ENCODE measurements at regions not wholly inside any gene's neighbourhood (a gene's known extent, or its start where the extent isn't known, plus 50 kb on each side); places are given as distances from the start of the nearest gene placed in this dataset.
A peak's percentile ranks its signal among the peaks of the same experiment; 100 is the strongest.

DNA sequence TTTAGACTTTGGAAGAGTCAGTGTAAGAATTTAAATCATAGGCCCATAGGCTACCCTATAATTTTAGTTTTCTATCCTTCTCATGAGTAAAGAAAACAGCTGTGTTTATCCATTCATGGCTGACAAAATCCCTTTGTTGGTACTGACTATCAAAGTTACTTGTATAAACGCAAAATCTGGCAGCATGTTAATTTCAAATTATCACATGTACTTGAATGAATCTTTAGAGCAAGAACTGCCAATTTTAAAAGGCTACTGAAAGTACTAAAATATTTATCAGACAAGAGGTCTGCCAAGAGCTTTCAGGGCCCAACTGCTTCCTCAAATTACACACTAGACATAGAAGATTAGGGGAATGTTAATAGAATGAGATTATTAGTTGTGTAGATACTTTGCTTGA, 66.6 kb downstream of the MYL12B start:
- Histone ChIP-seq H3K27me3 (ENCODE audit: control insufficient read depth in 3 of 3, insufficient read depth in 3 of 3, low read length in 2 of 3) (no peaks in the 10 kb centered on the region), H3K9ac (ENCODE audit: insufficient read depth in 1 of 2, low read length in 2 of 2) (no peak overlapping the region), H3K27ac (ENCODE audit: low read depth in 1 of 2, low read length in 1 of 2) (no peak overlapping the region), H3K4me3 (no peak overlapping the region), H3K4me1 (ENCODE audit: control insufficient read depth in 5 of 5, insufficient read depth in 5 of 5, low read length in 5 of 5) (no peaks in the 10 kb centered on the region), H3K36me3 (ENCODE audit: control insufficient read depth in 4 of 4, insufficient read depth in 4 of 4, low read length in 4 of 4) (no peaks in the 10 kb centered on the region), H3K9me3 (ENCODE audit: control insufficient read depth in 4 of 4, insufficient read depth in 3 of 4, low read length in 3 of 4) (no peaks in the 10 kb centered on the region)
- TF ChIP-seq CTCF (IDR thresholded peaks at IDR 0.05; ENCODE audit: control extremely low read depth, extremely low read depth): no peak
- WGBS, 2 donors: 72 to 88% methylated on average over 1 of the region's 1 CpG
- ATAC-seq (ENCODE audit: insufficient read depth, low FRiP score) (no peak), DNase-seq (peak in 2 of 3 donors; percentile 70 to 71)

DNA sequence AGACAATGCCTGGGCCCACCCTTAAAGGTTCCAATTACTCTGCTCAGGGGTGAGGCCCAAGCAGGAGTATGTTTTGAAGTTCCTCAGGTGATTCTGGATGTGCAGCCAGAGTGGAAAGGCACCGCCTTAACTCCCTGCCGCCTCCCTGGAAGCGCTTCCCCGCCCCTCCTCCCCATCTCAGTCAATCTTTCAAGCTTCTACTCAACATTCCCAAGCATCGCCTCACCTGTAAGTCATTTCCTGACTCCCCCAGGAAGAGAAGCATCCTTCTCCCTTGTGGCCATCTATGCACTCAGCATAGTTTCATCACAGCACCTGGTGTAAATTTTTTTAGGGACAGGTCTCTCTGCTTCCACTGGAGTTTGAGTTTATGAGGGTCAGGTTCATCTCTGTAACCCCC, 67.5 kb downstream of the MYL12B start:
- no peak for TF ChIP-seq CTCF (IDR thresholded peaks at IDR 0.05; ENCODE audit: control extremely low read depth, extremely low read depth)
- WGBS, 2 donors: 87 to 94% methylated on average over 5 of the region's 5 CpGs

GRCh38 chr18:3329872-3330271, 67.9 kb downstream of the MYL12B start:
- no peaks in the 10 kb centered on the region for H3K27me3 ChIP-seq (ENCODE audit: control insufficient read depth in 3 of 3, insufficient read depth in 3 of 3, low read length in 2 of 3)
- no peak overlapping the region for H3K4me3 ChIP-seq
- H3K36me3 ChIP-seq (ENCODE audit: control insufficient read depth in 4 of 4, insufficient read depth in 4 of 4, low read length in 4 of 4): no peaks in the 10 kb centered on the region
- H3K9ac ChIP-seq (ENCODE audit: insufficient read depth in 1 of 2, low read length in 2 of 2): no peak overlapping the region
- ATAC-seq (ENCODE audit: insufficient read depth, low FRiP score): no peak
- 94 to 97% methylated on average over 1 of the region's 1 CpG for WGBS, 2 donors
- no peaks in the 10 kb centered on the region for H3K9me3 ChIP-seq (ENCODE audit: control insufficient read depth in 4 of 4, insufficient read depth in 3 of 4, low read length in 3 of 4)
- H3K27ac ChIP-seq (ENCODE audit: low read depth in 1 of 2, low read length in 1 of 2): no peak overlapping the region
- DNase-seq: no peak
- no peak for TF ChIP-seq CTCF (IDR thresholded peaks at IDR 0.05; ENCODE audit: control extremely low read depth, extremely low read depth)
- H3K4me1 ChIP-seq (ENCODE audit: control insufficient read depth in 5 of 5, insufficient read depth in 5 of 5, low read length in 5 of 5): no peaks in the 10 kb centered on the region

More for the DNA sequence above, 67.5 kb downstream of the MYL12B start:
- no peak overlapping the region for H3K9ac ChIP-seq (ENCODE audit: insufficient read depth in 1 of 2, low read length in 2 of 2)
- H3K36me3 ChIP-seq (ENCODE audit: control insufficient read depth in 4 of 4, insufficient read depth in 4 of 4, low read length in 4 of 4): no peaks in the 10 kb centered on the region
- no peaks in the 10 kb centered on the region for H3K27me3 ChIP-seq (ENCODE audit: control insufficient read depth in 3 of 3, insufficient read depth in 3 of 3, low read length in 2 of 3)
- DNase-seq (no peak), ATAC-seq (ENCODE audit: insufficient read depth, low FRiP score) (no peak)
- no peak overlapping the region for H3K4me3 ChIP-seq
- H3K27ac ChIP-seq (ENCODE audit: low read depth in 1 of 2, low read length in 1 of 2): no peak overlapping the region
- H3K4me1 ChIP-seq (ENCODE audit: control insufficient read depth in 5 of 5, insufficient read depth in 5 of 5, low read length in 5 of 5): no peaks in the 10 kb centered on the region
- no peaks in the 10 kb centered on the region for H3K9me3 ChIP-seq (ENCODE audit: control insufficient read depth in 4 of 4, insufficient read depth in 3 of 4, low read length in 3 of 4)

DNA sequence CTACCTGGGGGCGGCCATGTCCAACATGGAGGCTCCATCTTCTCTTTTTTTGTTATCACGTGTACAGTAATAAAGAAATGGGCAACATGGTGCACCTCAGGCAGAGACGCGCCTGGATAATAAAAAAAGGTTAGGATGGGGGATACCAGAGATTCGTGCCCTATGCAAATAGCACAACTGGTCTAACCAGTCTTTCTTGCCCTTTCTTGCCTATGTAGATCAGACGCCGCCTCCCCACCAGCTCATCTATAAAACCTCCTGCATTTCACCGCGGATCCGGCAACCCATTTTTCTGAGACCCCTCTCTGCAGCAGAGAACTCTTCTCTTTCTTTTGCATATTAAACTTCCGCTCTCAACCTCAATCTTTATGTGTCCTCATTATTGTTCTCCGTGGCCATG, 68.7 kb downstream of the MYL12B start:
- no peaks in the 10 kb centered on the region for H3K9me3 ChIP-seq (ENCODE audit: control insufficient read depth in 4 of 4, insufficient read depth in 3 of 4, low read length in 3 of 4)
- no peak overlapping the region for H3K27ac ChIP-seq (ENCODE audit: low read depth in 1 of 2, low read length in 1 of 2)
- ATAC-seq (ENCODE audit: insufficient read depth, low FRiP score): no peak
- no peak overlapping the region for H3K9ac ChIP-seq (ENCODE audit: insufficient read depth in 1 of 2, low read length in 2 of 2)
- H3K27me3 ChIP-seq (ENCODE audit: control insufficient read depth in 3 of 3, insufficient read depth in 3 of 3, low read length in 2 of 3): no peaks in the 10 kb centered on the region
- no peaks in the 10 kb centered on the region for H3K36me3 ChIP-seq (ENCODE audit: control insufficient read depth in 4 of 4, insufficient read depth in 4 of 4, low read length in 4 of 4)
- WGBS, 2 donors: 87 to 88% methylated on average over 12 of the region's 12 CpGs
- TF ChIP-seq CTCF (IDR thresholded peaks at IDR 0.05; ENCODE audit: control extremely low read depth, extremely low read depth): no peak
- H3K4me3 ChIP-seq: no peak overlapping the region
- DNase-seq: no peak
- no peaks in the 10 kb centered on the region for H3K4me1 ChIP-seq (ENCODE audit: control insufficient read depth in 5 of 5, insufficient read depth in 5 of 5, low read length in 5 of 5)

All from lung (tissue), 11 donors.